ENCODE measurements at regions not wholly inside any gene's neighbourhood (a gene's known extent, or its start where the extent isn't known, plus 50 kb on each side); places are given as distances from the start of the nearest gene placed in this dataset.

DNA sequence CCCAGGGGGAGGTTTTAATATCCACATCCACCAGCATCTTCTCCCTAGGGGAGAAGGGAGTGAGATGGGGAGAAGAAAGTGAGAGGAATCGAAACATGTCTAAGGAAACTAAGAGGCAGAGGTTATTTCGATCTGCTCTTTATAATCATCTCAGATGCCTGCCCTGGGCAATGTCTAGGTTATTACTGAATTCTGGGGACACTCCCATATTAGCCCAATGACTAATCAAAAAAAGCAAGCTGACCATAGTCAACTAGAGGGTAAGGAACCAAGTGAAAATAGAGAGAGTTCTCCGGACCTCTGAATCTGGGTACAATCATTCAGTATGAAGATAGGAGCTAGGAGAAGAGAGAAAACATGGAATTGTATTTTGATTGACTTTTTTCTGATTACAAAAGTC is 56.7 kb upstream of the EML4 start:
- Histone ChIP-seq H3K9ac (ENCODE audit: low read length) (no peak overlapping the region), H3K27me3 (ENCODE audit: insufficient read depth, low read length) (no peaks in the 10 kb centered on the region), H3K4me3 (ENCODE audit: insufficient read depth, low read depth, low read length) (no peak overlapping the region), H3K4me2 (ENCODE audit: low read length) (no peak overlapping the region), H3K79me2 (ENCODE audit: insufficient read depth, low read length) (no peaks in the 10 kb centered on the region), H3K9me3 (ENCODE audit: insufficient read depth, low read depth, low read length) (no peaks in the 10 kb centered on the region), H4K20me1 (ENCODE audit: insufficient read depth, low read length) (no peaks in the 10 kb centered on the region), H3K27ac (ENCODE audit: low read depth, low read length) (no peak overlapping the region), H3K36me3 (ENCODE audit: insufficient read depth, low read length) (no peaks in the 10 kb centered on the region), H2AFZ (ENCODE audit: low read depth, low read length) (no peak overlapping the region), H3K4me1 (ENCODE audit: insufficient read depth, low read length) (peaks cover 10% of the 10 kb centered on the region)
- Mint-ChIP-seq H3K4me3 (ENCODE audit: unreplicated experiment) (no peak overlapping the region), H3K27me3 (ENCODE audit: low read depth, unreplicated experiment) (peaks cover 1% of the 10 kb centered on the region), H3K36me3 (ENCODE audit: low read depth, unreplicated experiment) (no peaks in the 10 kb centered on the region), H3K9me3 (ENCODE audit: unreplicated experiment) (no peaks in the 10 kb centered on the region), H3K4me1 (ENCODE audit: low read depth, unreplicated experiment) (peaks cover 16% of the 10 kb centered on the region), H3K27ac (ENCODE audit: unreplicated experiment) (no peak overlapping the region)
- FAIRE-seq (no peak), DNase-seq (ENCODE audit: low read depth) (no peak)
- TF ChIP-seq EZH2 (IDR thresholded peaks at IDR 0.05; ENCODE audit: insufficient read depth, low read length) = no peak
- TF ChIP-seq, protein P1, sequence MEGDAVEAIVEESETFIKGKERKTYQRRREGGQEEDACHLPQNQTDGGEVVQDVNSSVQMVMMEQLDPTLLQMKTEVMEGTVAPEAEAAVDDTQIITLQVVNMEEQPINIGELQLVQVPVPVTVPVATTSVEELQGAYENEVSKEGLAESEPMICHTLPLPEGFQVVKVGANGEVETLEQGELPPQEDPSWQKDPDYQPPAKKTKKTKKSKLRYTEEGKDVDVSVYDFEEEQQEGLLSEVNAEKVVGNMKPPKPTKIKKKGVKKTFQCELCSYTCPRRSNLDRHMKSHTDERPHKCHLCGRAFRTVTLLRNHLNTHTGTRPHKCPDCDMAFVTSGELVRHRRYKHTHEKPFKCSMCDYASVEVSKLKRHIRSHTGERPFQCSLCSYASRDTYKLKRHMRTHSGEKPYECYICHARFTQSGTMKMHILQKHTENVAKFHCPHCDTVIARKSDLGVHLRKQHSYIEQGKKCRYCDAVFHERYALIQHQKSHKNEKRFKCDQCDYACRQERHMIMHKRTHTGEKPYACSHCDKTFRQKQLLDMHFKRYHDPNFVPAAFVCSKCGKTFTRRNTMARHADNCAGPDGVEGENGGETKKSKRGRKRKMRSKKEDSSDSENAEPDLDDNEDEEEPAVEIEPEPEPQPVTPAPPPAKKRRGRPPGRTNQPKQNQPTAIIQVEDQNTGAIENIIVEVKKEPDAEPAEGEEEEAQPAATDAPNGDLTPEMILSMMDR (IDR thresholded peaks at IDR 0.05; ENCODE audit: insufficient read depth, low read depth, low read length) = no peak

DNA sequence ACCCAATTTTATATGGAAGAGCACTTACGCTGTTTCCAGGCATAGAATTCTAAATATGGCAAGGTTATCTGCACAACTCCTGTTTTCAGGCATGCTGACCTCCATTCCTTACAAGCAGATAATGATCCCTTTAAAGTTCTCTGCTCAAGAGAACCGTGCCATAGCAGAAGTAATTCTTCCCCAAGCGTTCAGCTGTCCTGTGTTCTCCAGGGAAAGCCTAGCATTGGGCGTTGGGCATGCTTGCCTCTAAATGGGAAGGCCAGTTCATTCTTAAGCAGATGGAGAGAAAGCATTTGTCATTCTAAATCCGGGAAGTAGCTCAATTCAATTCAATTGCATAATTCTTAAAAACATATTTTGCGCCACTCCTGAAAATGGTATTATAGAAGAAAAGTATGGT is 55.7 kb upstream of the EML4 start:
- Histone ChIP-seq H3K27ac (ENCODE audit: low read depth, low read length) (no peak overlapping the region), H3K4me3 (ENCODE audit: insufficient read depth, low read depth, low read length) (no peak overlapping the region), H3K4me1 (ENCODE audit: insufficient read depth, low read length) (peaks cover 20% of the 10 kb centered on the region), H3K9ac (ENCODE audit: low read length) (no peak overlapping the region), H3K79me2 (ENCODE audit: insufficient read depth, low read length) (no peaks in the 10 kb centered on the region), H3K27me3 (ENCODE audit: insufficient read depth, low read length) (no peaks in the 10 kb centered on the region), H3K9me3 (ENCODE audit: insufficient read depth, low read depth, low read length) (no peaks in the 10 kb centered on the region), H3K4me2 (ENCODE audit: low read length) (no peak overlapping the region), H3K36me3 (ENCODE audit: insufficient read depth, low read length) (no peaks in the 10 kb centered on the region), H4K20me1 (ENCODE audit: insufficient read depth, low read length) (no peaks in the 10 kb centered on the region), H2AFZ (ENCODE audit: low read depth, low read length) (no peak overlapping the region)
- peaks cover 1% of the 10 kb centered on the region for H3K27me3 Mint-ChIP-seq (ENCODE audit: low read depth, unreplicated experiment)
- no peak for TF ChIP-seq EZH2 (IDR thresholded peaks at IDR 0.05; ENCODE audit: insufficient read depth, low read length)
- TF ChIP-seq, protein P1 (IDR thresholded peaks at IDR 0.05; ENCODE audit: insufficient read depth, low read depth, low read length) = no peak
- H3K4me3 Mint-ChIP-seq (ENCODE audit: unreplicated experiment) = no peak overlapping the region
- H3K36me3 Mint-ChIP-seq (ENCODE audit: low read depth, unreplicated experiment) = no peaks in the 10 kb centered on the region
- DNase-seq (ENCODE audit: low read depth) (no peak), FAIRE-seq (no peak)
- no peaks in the 10 kb centered on the region for H3K9me3 Mint-ChIP-seq (ENCODE audit: unreplicated experiment)
- H3K27ac Mint-ChIP-seq (ENCODE audit: unreplicated experiment) = no peak overlapping the region
- H3K4me1 Mint-ChIP-seq (ENCODE audit: low read depth, unreplicated experiment) = peaks cover 25% of the 10 kb centered on the region

DNA sequence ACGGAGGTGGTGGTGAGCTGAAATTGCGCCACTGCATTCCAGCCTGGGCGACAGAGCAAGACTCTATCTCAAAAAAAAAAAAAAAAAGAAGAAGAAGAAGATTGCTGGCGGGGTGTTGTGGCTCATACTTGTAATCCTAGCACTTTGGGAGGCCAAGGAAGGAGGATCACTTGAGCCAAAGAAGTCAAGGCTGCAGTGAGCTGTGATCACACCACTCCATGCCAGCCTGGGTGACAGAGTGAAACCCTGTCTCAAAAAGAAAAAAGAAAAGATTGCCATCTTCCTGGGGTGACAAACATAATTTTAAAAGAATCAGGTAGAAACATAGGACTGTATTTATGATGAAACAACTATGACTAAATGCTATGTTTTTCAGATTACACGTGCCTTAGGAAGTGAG is 55.1 kb upstream of the EML4 start:
- no peaks in the 10 kb centered on the region for H3K79me2 ChIP-seq (ENCODE audit: insufficient read depth, low read length)
- H2AFZ ChIP-seq (ENCODE audit: low read depth, low read length) = no peak overlapping the region
- no peak overlapping the region for H3K27ac ChIP-seq (ENCODE audit: low read depth, low read length)
- no peaks in the 10 kb centered on the region for H3K36me3 ChIP-seq (ENCODE audit: insufficient read depth, low read length)
- Mint-ChIP-seq H3K36me3 (ENCODE audit: low read depth, unreplicated experiment) (no peaks in the 10 kb centered on the region), H3K9me3 (ENCODE audit: unreplicated experiment) (no peaks in the 10 kb centered on the region), H3K4me3 (ENCODE audit: unreplicated experiment) (no peak overlapping the region), H3K27ac (ENCODE audit: unreplicated experiment) (no peak overlapping the region), H3K4me1 (ENCODE audit: low read depth, unreplicated experiment) (peaks cover 31% of the 10 kb centered on the region), H3K27me3 (ENCODE audit: low read depth, unreplicated experiment) (peaks cover 1% of the 10 kb centered on the region)
- TF ChIP-seq, protein P1 (IDR thresholded peaks at IDR 0.05; ENCODE audit: insufficient read depth, low read depth, low read length) = no peak
- TF ChIP-seq EZH2 (IDR thresholded peaks at IDR 0.05; ENCODE audit: insufficient read depth, low read length) = no peak
- H3K9ac ChIP-seq (ENCODE audit: low read length) = no peak overlapping the region
- no peaks in the 10 kb centered on the region for H4K20me1 ChIP-seq (ENCODE audit: insufficient read depth, low read length)
- FAIRE-seq = no peak
- no peaks in the 10 kb centered on the region for H3K9me3 ChIP-seq (ENCODE audit: insufficient read depth, low read depth, low read length)
- H3K4me2 ChIP-seq (ENCODE audit: low read length) = no peak overlapping the region
- no peaks in the 10 kb centered on the region for H3K27me3 ChIP-seq (ENCODE audit: insufficient read depth, low read length)
- H3K4me1 ChIP-seq (ENCODE audit: insufficient read depth, low read length) = peaks cover 22% of the 10 kb centered on the region
- DNase-seq (ENCODE audit: low read depth) = no peak
- H3K4me3 ChIP-seq (ENCODE audit: insufficient read depth, low read depth, low read length) = no peak overlapping the region
